HG03442 (cell line): ENCODE measurements at regions not wholly inside any gene's neighbourhood (a gene's known extent, or its start where the extent isn't known, plus 50 kb on each side); places are given as distances from the start of the nearest gene placed in this dataset.

Source experiments
- ATAC-seq: cut with Tn5 transposase; IDR thresholded peaks from one replicate; pipeline ENCODE4 v1.9.1; 2021; ENCODE audit warnings: mild to moderate bottlenecking, moderate library complexity; ENCODE audit not compliant: unreplicated experiment

- ATAC-seq, result no peak
Measured at GRCh38 chr13:73599232-73600128, 534.7 kb downstream of the KLF12 start.

GRCh38 chr13:73598020-73598712, 536.0 kb downstream of the KLF12 start:
- no peak for ATAC-seq

- no peak for ATAC-seq
Measured at GRCh38 chr13:73596382-73596781, 537.6 kb downstream of the KLF5 start.

- ATAC-seq, result no peak
Measured at GRCh38 chr13:73593199-73593765, 534.5 kb downstream of the KLF5 start.

GRCh38 chr13:73591861-73592260, 533.1 kb downstream of the KLF5 start:
- ATAC-seq, result no peak

- no peak for ATAC-seq
Measured at GRCh38 chr13:73590795-73591194, 532.0 kb downstream of the KLF5 start.

- ATAC-seq, result no peak
Measured at GRCh38 chr13:73585236-73585635, 526.4 kb downstream of the KLF5 start.

- ATAC-seq, result no peak
Measured at GRCh38 chr13:73583331-73583730, 524.5 kb downstream of the KLF5 start.

GRCh38 chr13:73580513-73581267, 521.9 kb downstream of the KLF5 start:
- ATAC-seq, result no peak

GRCh38 chr13:73579574-73580274, 520.9 kb downstream of the KLF5 start:
- ATAC-seq, result no peak

- no peak for ATAC-seq
Measured at GRCh38 chr13:73578251-73578875, 519.6 kb downstream of the KLF5 start.

GRCh38 chr13:73576291-73576690, 517.5 kb downstream of the KLF5 start:
- no peak for ATAC-seq

GRCh38 chr13:73572824-73573223, 514.0 kb downstream of the KLF5 start:
- ATAC-seq, result no peak

GRCh38 chr13:73571376-73571775, 512.6 kb downstream of the KLF5 start:
- ATAC-seq, result no peak

GRCh38 chr13:73556902-73557301, 498.1 kb downstream of the KLF5 start:
- ATAC-seq, result no peak

- ATAC-seq, result no peak
Measured at GRCh38 chr13:73556128-73556527, 497.3 kb downstream of the KLF5 start.

- ATAC-seq, result no peak
Measured at GRCh38 chr13:73551736-73552135, 492.9 kb downstream of the KLF5 start.

- no peak for ATAC-seq
Measured at GRCh38 chr13:73549717-73550116, 490.9 kb downstream of the KLF5 start.

- no peak for ATAC-seq
Measured at GRCh38 chr13:73548449-73548848, 489.6 kb downstream of the KLF5 start.

- ATAC-seq, result no peak
Measured at GRCh38 chr13:73547239-73547638, 488.4 kb downstream of the KLF5 start.
